Spleen (tissue), 11 donors: ENCODE measurements at regions not wholly inside any gene's neighbourhood (a gene's known extent, or its start where the extent isn't known, plus 50 kb on each side); places are given as distances from the start of the nearest gene placed in this dataset.

Experiments used
- DNase-seq: peaks from one replicate; pipeline ENCODE4 v3.0.0-alpha.2; 2020
- H3K27ac ChIP-seq, 8 donors: fragments of 200-600 bp; sonication (generic) in 7 of 8; 1 replicate in 4 of 8; 2 replicates in 4 of 8; pipeline versions ENCODE4 v1.5.0 to v1.8.0; 2016 to 2021; ENCODE audit warnings: inconsistent platforms in 4 of 8, mild to moderate bottlenecking in 4 of 8, moderate library complexity in 1 of 8
- H3K27me3 ChIP-seq, 7 donors: fragments of 200-600 bp; sonication (generic) in 6 of 7; replicated peaks in 1 of 7; 1 replicate in 4 of 7; 2 replicates in 3 of 7; pipeline versions ENCODE4 v1.5.0 to v1.8.0; 2016 to 2021; ENCODE audit warnings: inconsistent platforms in 3 of 7, mild to moderate bottlenecking in 1 of 7
- H3K36me3 ChIP-seq, 6 donors: fragments of 200-600 bp; sonication (generic) in 5 of 6; 1 replicate in 4 of 6; 2 replicates in 2 of 6; pipeline versions ENCODE4 v1.5.0 to v1.8.0; 2016 to 2021; ENCODE audit warnings: inconsistent platforms in 2 of 6
- H3K4me1 ChIP-seq, 6 donors: fragments of 200-600 bp; sonication (generic) in 5 of 6; 1 replicate in 3 of 6; 2 replicates in 3 of 6; pipeline versions ENCODE4 v1.5.0 to v1.8.0; 2016 to 2021; ENCODE audit warnings: inconsistent platforms in 3 of 6
- H3K4me3 ChIP-seq, 8 donors: fragments of 200-600 bp; sonication (generic) in 7 of 8; 1 replicate in 4 of 8; 2 replicates in 4 of 8; pipeline versions ENCODE4 v1.5.0 to v1.8.0; 2016 to 2021; ENCODE audit warnings: inconsistent platforms in 4 of 8, mild to moderate bottlenecking in 4 of 8, moderate library complexity in 2 of 8
- H3K9me3 ChIP-seq, 8 donors: fragments of 200-600 bp; sonication (generic) in 7 of 8; 1 replicate in 4 of 8; 2 replicates in 4 of 8; pipeline versions ENCODE4 v1.5.0 to v1.8.0; 2016 to 2021; ENCODE audit warnings: inconsistent platforms in 4 of 8
- CTCF ChIP-seq, 11 experiments: fragments of 200-600 bp in 7 of 11; fragments of 450-650 bp in 4 of 11; sonication (generic) in 4 of 11; IDR thresholded peaks in 8 of 11; conservative IDR thresholded peaks in 3 of 11; 1 replicate in 7 of 11; 2 replicates in 4 of 11; pipeline versions ENCODE4 v1.4.0 to v1.8.0; 2016 to 2021; ENCODE audit warnings: antibody characterized with exemption in 11 of 11, inconsistent platforms in 4 of 11, mild to moderate bottlenecking in 1 of 11
- POLR2A ChIP-seq, 3 donors: fragments of 450-650 bp; IDR thresholded peaks; one replicate each; pipeline ENCODE4 v1.5.1; 2017; ENCODE audit warnings: antibody characterized with exemption in 3 of 3, mild to moderate bottlenecking in 1 of 3
- POLR2AphosphoS5 ChIP-seq, 3 donors: sonication (generic); formaldehyde crosslinking; IDR thresholded peaks; one replicate each; pipeline ENCODE4 v1.5.1; 2017; ENCODE audit warnings: antibody characterized with exemption in 3 of 3
- WGBS, 5 donors: extraction: QIAGEN DNeasy Blood & Tissue Kit in 3 of 5; methylation state at CpG; one replicate each; pipeline versions ENCODE4 v1.1.5 to v1.1.7; 2013 to 2018; 5-methylcytosine and 5-hydroxymethylcytosine counted together
- intact Hi-C: fragments of 100-400 bp; cut with DNase I; formaldehyde crosslinking; loops from one replicate; pipeline ENCODE4 v1.15.0; 2023; ENCODE audit warnings: low total_unique reads
- donor health status: healthy with polysubstance abuse.
- donor health status: DM: no; HTN: no; CAD: no; lungs with moderate emphysema.
- donor health status: DM: no; HTN: no; CAD: no.
- donor health status: Bipolar disorder and iron deficiency.
- donor health status: healthy.
- donor health status: DM: no; HTN: no; CAD: no.
- donor health status: DM: yes; HTN: yes; CAD: no.

GRCh38 chr2:226655871-226656270 lies 143.7 kb downstream of the IRS1 start:
- Histone ChIP-seq H3K9me3 (no peaks in the 10 kb centered on the region), H3K4me3 (no peak overlapping the region), H3K27me3 (peaks cover 0 to 56% (median 11%) of the 10 kb centered on the region in 7 donors), H3K27ac (peak overlapping the region in 4 of 8 donors; percentile 4 to 18 (median 5)), H3K4me1 (peaks cover 0 to 8% (median 0%) of the 10 kb centered on the region in 6 donors), H3K36me3 (no peaks in the 10 kb centered on the region)
- DNase-seq, result no peak
- 12 to 45% (median 24%) methylated on average over 1 of the region's 1 CpG for WGBS, 5 donors
- intact Hi-C loops, result no loop called here
- TF ChIP-seq POLR2AphosphoS5 (IDR thresholded peaks at IDR 0.05), result no peak
- TF ChIP-seq POLR2A (IDR thresholded peaks at IDR 0.05), result no peak
- TF ChIP-seq CTCF (IDR thresholded peaks at IDR 0.05 in 8 of 11, conservative IDR thresholded peaks at IDR 0.05 in 3 of 11), result no peak

- Histone ChIP-seq H3K27me3 (peaks cover 0 to 56% (median 15%) of the 10 kb centered on the region in 7 donors), H3K9me3 (peaks cover 0 to 10% (median 7%) of the 10 kb centered on the region in 8 donors), H3K4me3 (no peak overlapping the region), H3K27ac (no peak overlapping the region), H3K4me1 (peaks cover 5 to 21% (median 15%) of the 10 kb centered on the region in 6 donors), H3K36me3 (no peaks in the 10 kb centered on the region)
- intact Hi-C loops, result no loop called here
- TF ChIP-seq POLR2A (IDR thresholded peaks at IDR 0.05) (no peak), POLR2AphosphoS5 (IDR thresholded peaks at IDR 0.05) (no peak), CTCF (IDR thresholded peaks at IDR 0.05 in 8 of 11, conservative IDR thresholded peaks at IDR 0.05 in 3 of 11) (no peak)
- DNase-seq, result no peak
- WGBS, 5 donors, result 86 to 100% (median 96%) methylated on average over 1 of the region's 1 CpG
Observed at GRCh38 chr2:226652983-226653765, 146.4 kb downstream of the IRS1 start.

- 7 to 10% (median 9%) methylated on average over 4 of the region's 4 CpGs for WGBS, 5 donors
- intact Hi-C loops, result no loop called here
- Histone ChIP-seq H3K36me3 (no peaks in the 10 kb centered on the region), H3K9me3 (peaks cover 0 to 10% (median 7%) of the 10 kb centered on the region in 8 donors), H3K4me3 (no peak overlapping the region), H3K27me3 (peaks cover 0 to 59% (median 15%) of the 10 kb centered on the region in 7 donors), H3K4me1 (peaks cover 5 to 21% (median 15%) of the 10 kb centered on the region in 6 donors), H3K27ac (peak overlapping the region in 1 of 8 donors; percentile 2)
- TF ChIP-seq CTCF (IDR thresholded peaks at IDR 0.05 in 8 of 11, conservative IDR thresholded peaks at IDR 0.05 in 3 of 11) (no peak), POLR2AphosphoS5 (IDR thresholded peaks at IDR 0.05) (no peak), POLR2A (IDR thresholded peaks at IDR 0.05) (no peak)
- no peak for DNase-seq
Observed at GRCh38 chr2:226652369-226652768, 147.3 kb downstream of the IRS1 start.

DNA sequence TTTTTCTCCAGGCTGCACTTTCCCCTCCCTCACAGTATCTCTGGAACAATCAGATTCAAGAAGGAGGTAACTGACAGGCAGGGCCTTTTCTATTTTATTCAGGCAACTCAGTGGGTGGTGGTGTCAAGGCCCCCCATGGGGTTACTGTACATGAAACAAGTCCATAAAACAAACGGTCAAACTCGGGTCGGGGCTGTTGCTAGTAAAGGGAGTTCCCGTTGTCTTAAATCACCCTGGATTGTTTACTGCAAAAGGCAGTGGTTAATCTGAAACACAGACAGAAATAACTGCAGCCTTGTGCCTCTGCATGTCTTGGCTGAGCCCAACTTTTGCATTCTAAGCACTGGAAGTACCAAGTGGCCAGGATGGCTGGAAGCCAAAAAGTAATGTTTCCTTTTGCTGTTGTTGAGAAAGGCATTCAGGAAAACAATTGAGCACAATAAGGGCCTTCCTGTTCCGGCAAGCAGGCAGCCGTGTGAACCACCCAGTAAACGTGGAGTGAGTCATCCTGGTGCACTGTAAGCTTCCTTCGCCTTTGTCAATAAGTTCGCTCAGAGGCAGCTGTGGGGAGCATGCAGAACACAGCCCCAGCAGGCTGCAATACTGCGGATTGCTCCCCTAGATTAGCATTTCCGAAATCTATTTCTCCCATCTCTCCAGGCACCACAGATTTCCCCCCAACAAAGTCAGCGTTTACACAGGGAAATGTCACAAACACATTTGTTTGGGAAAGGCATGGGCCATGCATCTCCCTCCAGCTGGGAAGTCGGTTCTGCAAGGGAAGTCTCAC lies 149.6 kb downstream of the IRS1 start:
- Histone ChIP-seq H3K4me3 (no peak overlapping the region), H3K27ac (peak overlapping the region in 7 of 8 donors; percentile 4 to 62 (median 49)), H3K4me1 (peaks cover 5 to 21% (median 15%) of the 10 kb centered on the region in 6 donors), H3K36me3 (no peaks in the 10 kb centered on the region), H3K27me3 (peaks cover 0 to 75% (median 20%) of the 10 kb centered on the region in 7 donors), H3K9me3 (peaks cover 0 to 10% (median 7%) of the 10 kb centered on the region in 8 donors)
- TF ChIP-seq POLR2A (IDR thresholded peaks at IDR 0.05) (no peak), CTCF (IDR thresholded peaks at IDR 0.05 in 8 of 11, conservative IDR thresholded peaks at IDR 0.05 in 3 of 11) (no peak), POLR2AphosphoS5 (IDR thresholded peaks at IDR 0.05) (peak in 2 of 3 donors; percentile 44 to 83)
- peak; percentile 72 for DNase-seq
- WGBS, 5 donors, result 5 to 12% (median 7%) methylated on average over 13 of the region's 13 CpGs
- intact Hi-C loops, result no loop called here
